HG02885 (cell line): ENCODE measurements at regions not wholly inside any gene's neighbourhood (a gene's known extent, or its start where the extent isn't known, plus 50 kb on each side); places are given as distances from the start of the nearest gene placed in this dataset.
A peak's percentile ranks its signal among the peaks of the same experiment; 100 is the strongest.
"Not testable (repeated sequence)": the region's sequence is repeated elsewhere in the genome, so short reads cannot be mapped to it uniquely, and the experiment has no call there.

Experiments used
- ATAC-seq: cut with Tn5 transposase; IDR thresholded peaks from one replicate; pipeline ENCODE4 v1.9.1; 2021; ENCODE audit warnings: mild to moderate bottlenecking; ENCODE audit not compliant: unreplicated experiment, poor library complexity

DNA sequence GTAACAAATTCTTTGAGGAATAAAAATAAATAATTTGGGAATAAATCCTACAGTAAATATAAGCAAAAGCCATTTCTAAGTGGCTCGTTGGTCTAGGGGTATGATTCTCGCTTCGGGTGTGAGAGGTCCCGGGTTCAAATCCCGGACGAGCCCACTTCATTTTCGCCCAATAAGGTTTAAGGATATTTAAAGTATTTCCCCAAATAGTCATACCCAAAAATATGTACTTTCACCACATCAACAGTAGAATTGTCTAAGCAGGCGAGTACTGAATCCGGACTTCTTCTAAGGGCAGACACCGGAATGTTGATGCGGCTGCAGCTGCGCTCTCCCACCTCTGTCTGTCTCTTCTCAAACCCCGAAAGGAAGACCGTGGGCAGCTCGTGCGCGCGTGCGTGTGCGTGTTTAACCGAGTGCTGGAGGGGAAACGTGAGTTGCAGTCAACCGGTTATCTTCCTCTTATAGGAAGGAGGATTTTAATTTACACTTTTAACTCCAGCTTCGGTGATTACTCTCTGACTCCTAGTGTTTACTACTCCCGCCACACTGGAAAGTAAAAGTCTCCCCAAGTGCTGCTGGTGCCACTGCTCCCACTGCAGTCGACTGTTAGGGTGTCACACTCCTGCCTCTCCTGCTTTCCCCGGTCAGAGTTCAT lies 155.7 kb upstream of the PRSS16 start:
- ATAC-seq, result peak; percentile 80

DNA sequence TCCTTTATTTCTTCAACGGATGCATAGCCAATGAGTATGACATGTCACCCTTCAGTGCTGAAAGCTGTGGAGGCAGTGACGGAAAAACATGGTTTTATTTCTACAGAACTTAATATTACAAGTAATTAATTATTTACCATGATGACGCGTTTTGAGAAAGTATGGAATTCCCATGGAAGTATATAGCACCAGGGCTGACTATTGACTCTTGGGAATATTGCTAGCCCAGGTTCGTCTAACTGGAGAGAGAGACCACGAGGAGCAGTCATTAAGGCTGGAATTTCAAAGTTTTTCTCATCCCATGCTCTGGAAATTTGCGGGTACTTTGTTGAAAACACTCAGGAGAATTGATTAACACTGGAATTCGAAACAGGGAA lies 155.2 kb upstream of the PRSS16 start:
- no peak for ATAC-seq

DNA sequence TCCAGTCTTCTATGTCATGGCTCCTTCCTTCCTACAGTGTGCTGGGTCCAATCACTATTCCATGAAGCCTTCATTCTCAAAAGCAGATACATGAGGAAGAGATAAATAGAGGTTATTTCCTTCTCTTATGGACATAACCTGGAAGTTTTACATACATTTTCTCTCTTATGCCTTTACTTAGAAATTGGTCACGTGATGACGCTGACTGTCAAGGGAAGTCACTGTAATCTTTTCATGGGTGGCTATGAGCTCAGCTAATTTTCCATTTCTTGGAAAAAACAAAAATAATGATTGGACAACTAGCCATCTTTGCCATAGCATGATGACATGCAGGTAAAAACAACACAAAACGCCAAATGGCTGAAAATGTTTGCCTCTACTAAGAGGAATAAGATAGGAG lies 151.6 kb upstream of the PRSS16 start:
- no peak for ATAC-seq

DNA sequence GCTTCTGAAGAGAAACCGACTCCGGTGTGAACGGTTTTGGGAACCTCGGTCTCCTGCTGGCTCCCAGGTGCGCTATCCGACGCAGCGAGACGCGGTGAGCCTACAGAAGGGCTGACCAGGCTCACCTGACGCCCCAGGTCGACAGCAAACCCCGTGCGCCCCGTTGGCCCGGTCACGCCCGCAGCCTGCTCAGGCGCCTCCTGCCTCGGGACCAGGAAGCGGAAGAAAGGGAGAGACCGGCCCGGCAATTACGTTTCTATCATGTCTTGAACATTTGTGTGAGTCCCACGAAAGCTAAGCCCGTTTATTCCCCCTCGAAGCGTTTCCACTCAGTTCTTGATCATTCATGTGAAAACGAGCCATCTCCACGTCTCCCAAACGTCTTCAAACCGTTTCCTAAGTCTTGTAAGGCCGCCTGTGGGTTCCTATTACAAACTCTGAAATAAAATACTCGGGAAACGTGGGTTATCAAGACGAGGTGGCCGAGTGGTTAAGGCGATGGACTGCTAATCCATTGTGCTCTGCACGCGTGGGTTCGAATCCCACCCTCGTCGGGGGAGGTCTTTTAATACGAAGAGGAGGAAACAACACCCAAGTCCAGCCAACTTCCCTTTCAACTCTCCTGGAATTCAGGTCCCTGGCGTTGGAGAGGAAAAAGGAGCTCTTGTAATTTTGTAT lies 150.5 kb upstream of the PRSS16 start:
- ATAC-seq, result no peak

DNA sequence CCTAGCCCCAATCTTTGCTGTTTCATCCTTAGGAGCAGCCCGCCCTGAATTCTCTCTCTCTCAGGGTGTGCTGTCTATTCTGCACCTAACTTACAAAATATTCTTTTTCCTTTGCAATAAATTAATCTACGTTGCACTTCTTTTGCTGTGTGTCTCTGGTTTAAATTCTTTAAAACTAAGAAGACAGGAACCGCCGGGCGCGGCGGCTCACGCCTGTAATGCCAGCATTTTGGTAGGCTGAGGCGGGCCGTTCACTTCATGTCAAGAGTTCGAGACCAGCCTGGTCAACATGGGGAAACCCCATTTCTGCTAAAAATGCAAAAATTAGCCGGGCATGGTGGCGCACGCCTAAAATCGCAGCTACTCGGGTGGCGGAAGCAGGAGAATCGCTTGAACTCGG lies 148.5 kb upstream of the PRSS16 start:
- no peak for ATAC-seq

DNA sequence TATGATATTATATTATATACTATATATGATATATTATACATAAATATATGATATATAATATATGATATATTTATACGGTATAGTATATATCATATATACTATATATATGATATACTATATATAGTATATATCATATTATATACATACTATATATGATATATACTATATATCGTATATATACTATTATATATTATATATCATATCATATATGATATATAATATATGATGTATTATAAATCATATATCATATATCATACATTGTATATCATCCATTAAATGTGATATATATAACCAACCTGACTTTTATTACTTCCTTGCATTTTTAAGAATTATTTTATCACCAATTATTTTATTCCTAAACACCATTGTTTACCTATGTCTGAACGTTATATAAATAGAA lies 146.6 kb upstream of the PRSS16 start:
- no peak for ATAC-seq

DNA sequence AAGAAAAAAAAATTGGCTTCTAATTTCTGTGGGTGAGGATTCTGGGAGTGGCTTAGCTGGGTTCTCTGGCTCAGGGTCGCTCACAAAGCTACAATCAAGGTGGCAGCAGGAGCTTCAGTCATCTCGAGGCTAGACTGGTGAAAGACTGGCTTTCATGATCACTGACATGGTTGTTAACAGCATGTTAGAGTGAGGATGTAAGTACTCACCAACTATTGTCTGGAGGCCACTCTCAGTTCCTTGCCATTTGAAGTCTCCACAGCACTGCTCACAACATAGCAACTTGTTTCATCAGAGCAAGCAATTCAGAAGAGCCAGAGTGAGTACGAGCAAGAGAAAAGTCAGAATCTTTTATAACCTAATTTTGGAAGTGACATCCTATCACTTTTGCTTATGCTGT lies 145.7 kb upstream of the PRSS16 start:
- ATAC-seq, result no peak

DNA sequence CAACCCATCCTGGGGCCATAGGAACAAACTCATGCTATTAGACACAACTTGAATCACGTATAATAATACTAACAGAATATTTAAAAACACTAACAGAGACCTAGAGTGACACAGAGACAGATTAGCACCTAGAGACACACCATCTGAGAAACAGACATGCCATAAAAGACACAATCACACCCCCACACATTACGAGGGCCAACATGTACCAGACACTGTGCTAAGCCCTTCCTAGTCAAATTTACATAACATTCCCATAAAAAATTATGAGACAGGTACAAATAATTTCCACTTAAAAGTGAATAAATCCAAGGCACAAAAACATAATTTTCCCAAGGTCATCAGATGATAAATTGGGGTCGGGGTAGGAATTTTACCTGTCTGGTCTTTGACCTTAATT lies 141.1 kb upstream of the PRSS16 start:
- ATAC-seq, result no peak

DNA sequence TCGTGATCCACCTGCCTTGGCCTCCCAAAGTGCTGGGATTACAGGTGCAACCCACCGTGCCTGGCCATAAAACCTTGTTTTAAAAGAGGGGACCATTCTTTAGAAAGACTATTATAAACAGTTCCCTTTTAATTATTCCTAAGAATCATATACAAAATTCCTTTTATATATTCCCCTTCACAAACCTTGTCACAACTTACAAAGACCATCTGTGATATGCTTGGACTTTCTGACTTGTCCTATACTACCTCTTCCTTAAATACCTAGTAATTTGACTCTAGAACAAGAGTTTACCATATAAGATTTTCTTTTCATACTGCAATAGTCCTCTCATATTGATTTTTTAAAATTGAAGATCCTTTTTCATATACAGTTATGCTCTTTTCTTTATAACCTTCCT lies 135.8 kb upstream of the PRSS16 start:
- ATAC-seq, result no peak

DNA sequence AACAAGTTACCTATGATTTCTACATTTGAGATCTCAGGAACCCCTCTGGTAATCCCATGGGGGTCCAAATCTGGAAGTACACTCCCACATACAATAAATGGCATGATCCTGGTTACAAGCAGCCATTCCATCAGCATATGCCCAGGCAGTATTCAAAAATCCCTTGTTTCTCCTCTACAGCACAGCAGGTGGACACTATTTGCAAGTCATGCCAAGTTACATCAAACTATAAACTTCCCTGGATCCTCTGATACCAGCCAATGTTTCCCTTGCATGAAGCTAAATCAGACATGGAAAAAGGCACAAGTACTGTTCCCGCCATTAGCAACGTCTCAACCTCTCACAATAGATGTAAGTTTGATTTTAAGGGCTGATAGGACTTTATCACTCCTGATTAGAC lies 134.5 kb upstream of the PRSS16 start:
- ATAC-seq, result no peak

DNA sequence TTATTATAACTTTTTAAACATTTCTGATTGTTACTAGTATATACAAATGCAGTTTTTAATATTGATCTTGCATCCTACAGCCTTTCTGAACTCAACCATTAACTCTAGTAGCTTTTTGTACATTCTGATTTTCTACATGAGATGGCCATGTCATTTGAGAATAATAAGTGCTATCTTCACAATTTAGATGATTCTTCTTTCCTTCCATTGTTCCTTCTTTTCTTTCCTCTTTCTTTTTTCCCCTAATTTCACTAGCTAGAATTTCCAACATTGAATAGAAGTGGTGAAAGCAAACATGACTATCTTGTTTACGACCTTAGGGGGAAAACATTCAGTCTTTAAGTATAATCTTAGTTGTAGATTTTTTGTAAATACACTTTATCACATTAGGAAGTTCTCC lies 128.2 kb upstream of the PRSS16 start:
- no peak for ATAC-seq

DNA sequence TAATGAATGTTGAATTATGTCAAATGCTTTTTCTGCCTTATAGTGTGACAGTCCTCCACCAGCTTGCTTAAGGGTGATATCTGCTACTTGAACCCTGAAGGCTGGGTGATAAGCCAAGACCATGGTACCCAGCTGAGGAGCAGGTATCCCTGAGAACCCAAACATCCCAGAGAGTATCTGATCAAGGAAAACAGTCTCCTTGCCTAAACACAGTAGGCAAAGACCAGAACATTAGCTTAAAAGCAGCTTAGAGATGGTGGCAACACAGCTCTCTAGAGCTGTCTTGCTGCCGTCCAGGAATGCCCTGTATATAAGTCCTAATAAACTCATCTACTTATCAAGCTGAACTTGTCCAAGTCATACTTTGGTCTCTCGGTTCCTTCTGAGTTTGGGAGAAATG lies 127.7 kb upstream of the PRSS16 start:
- ATAC-seq, result no peak

DNA sequence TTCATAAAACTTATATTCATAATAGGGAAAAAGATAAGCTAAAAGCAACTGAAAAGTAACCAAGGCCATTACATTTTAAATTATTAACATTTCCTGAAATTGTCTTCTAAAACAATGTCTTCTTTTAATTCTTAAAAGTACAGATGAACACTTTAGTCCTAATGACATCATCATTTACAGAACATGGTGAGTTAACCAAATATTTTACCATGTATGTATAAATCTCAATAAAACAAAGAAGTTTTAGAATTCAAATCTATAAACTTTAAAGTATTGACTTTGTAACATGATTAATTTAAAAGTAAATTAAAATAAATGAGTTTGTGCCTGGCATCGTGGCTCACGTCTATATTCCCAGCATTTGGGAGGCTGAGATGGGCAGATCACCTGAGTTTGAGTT lies 125.9 kb upstream of the PRSS16 start:
- ATAC-seq, result no peak

DNA sequence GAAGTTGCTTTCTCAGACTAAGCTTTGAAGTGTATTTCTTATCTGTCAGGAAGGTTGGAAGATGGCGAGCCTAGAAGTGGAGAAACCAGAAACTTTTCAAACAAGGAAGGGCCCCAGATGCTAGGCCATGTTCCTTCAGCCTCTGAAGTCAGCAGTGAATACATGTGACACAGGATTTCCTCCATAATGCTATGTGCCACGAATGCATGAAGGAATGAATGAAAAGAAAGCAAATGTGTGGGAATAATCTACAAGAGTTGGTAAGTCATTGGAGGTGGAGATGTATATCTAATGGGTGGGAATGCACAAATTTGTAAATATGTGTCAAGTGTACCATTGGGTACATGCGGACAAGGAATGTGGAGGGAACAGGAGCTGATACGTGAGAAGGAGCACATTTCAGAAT lies 123.2 kb upstream of the PRSS16 start:
- no peak for ATAC-seq

DNA sequence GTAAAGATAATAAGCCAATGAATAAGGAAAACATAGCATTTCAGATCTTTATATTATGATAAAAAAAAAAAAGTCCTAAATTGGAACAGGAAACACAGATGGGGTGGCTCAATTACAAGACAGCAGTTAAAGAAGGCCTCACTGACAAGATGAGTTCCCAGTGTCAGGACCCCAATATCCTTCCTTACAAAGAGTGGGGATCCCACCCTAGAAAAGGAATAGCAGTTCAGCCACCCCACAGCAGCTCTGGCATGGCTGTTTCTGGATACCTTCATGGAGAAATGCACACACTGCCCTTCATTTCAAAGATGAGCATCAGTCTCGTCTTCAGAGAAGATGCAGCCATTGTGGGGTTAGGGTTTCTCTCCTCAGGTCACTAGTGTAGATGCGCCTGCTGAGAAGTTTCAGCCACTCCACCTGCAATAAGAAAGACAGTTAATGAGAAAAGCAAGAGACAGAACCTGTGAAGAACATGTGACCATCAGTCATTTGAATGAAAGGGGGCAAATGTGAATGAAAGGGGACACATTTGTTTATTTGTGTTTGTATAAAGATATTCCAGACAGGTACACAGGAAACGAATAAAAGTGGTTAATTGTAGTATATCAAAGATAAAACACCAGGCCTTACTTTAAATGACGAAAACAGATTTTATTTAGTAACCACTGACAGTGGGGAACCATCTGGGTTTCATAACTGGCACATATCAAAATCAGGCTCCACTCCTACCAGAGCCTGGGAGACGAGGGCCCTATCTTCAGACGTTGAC lies 121.3 kb upstream of the PRSS16 start:
- ATAC-seq, result no peak

DNA sequence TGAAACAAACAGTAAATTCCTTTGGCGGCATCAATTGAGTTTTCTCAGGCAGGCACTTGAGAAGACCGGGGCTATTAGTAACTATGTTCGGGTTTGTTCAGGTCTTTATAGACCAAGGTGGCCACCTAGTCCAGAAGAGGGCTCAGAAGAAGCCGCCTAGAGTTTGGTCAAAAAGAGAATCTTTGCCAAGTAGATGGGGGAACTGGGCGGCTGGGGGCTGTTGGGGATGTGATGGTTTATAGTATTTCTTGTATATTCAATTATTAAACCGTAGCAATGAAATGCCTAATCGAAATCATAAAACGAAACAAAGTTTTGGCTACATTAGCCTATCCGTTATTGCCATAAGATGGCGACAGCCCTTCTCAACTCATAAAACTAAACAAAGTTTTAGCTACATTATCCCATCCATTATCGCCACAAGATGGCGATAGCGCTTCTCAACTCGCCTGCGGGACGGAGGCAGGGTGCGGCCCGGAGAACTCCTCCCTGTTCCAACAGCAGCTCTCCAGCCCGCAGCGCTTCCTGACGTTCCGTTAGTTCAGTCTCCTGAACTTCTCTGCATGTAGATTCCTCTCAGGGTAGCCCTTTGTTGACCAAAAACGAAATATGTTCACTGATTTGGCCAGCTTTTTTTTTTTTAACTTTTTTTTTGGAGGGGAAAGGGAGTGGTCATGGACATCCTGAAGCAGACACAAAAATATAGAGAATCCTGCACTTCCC lies 120.5 kb upstream of the PRSS16 start:
- ATAC-seq, result peak; percentile 68

DNA sequence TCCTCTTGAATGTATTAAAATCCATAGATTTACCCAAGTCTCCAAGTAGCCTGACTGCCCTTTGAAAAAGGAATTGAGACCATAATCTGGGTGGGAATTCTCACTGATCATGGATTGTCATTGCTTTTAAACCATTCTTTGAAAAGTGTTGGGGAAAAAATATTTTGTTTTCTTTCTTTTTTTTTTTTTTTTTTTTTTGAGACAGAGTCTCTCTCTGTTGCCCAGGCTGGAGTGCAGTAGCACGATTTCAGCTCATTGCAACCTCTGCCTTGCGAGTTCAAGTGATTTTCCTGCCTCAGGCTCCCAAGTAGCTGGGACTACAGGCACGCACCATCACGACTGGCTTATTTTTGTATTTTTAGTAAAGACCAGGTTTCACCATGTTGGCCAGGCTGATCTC lies 119.6 kb upstream of the PRSS16 start:
- not testable (repeated sequence) for ATAC-seq

DNA sequence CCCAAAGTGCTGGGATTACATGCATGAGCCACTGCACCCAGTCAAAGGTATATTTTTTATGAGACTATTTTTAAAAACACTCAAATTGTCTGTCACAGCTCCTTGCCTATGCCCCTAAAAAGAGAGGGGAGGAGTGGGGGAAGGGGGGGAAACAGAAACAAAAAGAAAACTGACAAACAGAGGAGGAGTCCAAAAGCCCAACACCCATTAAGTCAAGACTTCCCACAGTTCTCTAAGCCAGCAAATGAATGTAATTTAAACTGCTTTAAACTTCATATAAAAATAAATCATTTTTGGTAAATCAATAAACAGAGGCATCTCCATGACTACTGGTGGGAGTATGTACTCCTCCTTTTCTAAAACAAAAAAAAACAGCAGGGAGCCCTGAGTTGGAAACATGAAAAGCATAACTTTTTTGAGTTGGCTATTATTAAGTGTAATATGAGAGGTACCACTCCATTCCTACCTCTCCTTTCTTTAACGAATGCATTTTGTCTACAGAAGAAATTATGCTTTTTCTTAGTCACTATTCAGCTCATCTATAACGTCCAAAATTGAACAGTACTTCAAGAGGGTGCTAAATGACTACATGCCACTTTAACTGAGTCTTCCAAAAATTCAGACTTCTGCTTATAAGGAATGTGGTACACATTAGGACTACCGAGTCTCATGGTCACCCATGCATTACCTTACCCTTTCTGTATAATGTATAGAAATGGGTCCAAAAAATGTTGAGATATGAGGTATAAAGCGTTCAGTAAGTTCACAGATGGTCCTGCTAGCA lies 119.0 kb upstream of the PRSS16 start:
- no peak for ATAC-seq

DNA sequence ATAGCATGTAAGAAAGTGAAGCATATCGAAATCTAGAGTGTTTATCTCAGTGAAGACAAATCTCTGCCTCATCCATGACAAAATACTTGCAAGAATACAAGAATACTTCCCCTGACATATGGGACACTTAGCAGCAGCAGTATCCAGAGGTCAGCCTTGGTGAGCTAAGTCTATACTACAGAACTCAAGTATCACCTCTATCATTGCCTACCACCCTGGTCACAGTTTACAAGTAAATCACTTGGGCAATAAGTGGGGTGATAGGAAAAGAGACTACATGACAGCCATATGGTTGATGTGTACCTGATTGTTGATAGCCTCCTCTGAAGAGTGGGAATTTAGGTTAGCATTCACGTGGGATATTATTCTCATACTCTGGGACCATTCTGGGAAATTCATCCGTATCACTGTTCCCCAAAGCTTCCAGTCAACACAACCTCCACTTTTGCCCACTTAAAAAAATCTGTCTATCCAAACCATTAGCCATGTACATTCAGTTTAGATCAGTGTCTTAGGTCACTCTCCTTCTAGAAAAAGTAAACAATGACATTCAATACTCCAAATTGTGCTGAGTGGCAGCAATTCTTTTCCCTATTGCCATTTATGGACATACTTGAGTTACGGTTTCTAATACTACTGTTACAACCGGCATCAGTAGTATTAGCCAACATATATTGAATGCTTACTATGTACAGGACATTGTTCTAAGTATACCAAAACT lies 118.2 kb upstream of the PRSS16 start:
- ATAC-seq, result no peak

DNA sequence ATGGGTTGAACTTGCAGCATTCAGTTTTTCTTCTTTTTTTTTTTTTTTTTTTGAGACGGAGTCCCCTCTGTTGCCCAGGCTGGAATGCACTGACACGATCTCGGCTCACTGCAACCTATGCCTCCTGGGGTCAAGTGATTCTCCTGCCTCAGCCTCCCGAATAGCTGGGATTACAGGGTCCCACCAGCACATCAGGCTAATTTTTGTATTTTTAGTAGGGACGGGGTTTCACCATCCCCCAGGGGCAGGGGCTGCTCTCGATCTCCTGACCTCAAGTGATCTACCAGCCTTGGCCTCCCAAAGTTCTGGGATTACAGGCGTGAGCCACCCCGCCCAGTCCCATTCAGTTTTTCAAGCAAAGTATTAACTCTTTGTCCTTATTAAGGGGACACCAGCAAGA lies 117.6 kb upstream of the PRSS16 start:
- no peak for ATAC-seq
